Suppressor macrophage (primary cell): ENCODE measurements at regions not wholly inside any gene's neighbourhood (a gene's known extent, or its start where the extent isn't known, plus 50 kb on each side); places are given as distances from the start of the nearest gene placed in this dataset.

Experiments
- DNase-seq, 4 experiments: peaks; one replicate each; pipeline ENCODE4 v3.0.0-alpha.2; 2020 to 2022

GRCh38 chr2:76572981-76573380, 862.3 kb upstream of the GCFC2 start:
- DNase-seq = no peak

- no peak for DNase-seq
Observed at GRCh38 chr2:76569819-76570218, 859.1 kb upstream of the GCFC2 start.

- no peak for DNase-seq
Observed at GRCh38 chr2:76567478-76567877, 856.8 kb upstream of the GCFC2 start.

GRCh38 chr2:76564734-76565133, 854.0 kb upstream of the GCFC2 start:
- no peak for DNase-seq

DNA sequence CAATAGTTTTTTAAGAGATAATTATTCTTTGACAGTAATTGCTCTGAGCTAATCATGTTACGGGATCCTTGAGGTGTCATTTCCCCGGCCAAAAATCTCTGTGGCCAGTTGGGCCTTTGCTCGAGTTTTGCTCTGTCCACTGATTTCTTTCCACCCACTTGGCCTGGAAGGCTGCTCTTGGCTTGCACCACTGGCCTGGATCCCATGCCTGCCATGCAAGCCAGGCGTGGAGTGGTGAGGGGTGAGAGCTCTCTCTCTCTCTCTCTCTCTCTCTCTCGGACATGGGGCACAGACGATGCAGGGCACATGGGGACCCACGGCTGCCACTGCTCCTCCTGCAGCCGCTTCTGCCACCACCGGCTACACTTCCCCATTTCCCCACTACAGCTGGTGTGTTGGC, 853.0 kb upstream of the GCFC2 start:
- DNase-seq = no peak

DNA sequence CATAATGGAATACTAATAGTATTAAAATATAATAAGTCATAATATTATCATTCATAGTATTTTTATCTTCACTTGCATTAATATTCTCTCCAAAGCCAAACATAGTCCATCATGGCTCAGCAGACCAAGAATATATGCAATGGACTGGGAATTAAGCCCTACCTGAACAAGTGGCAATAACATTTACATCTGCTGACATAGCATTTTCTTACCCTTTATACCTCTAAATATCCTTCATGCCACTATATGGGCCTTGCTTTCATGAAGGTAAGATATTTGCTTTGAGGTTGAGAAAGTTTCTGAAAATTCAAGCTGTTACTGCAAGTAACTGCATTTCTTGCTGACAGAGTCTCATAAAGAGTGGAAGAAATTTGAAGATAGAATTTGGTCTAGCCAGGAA, 847.4 kb upstream of the GCFC2 start:
- no peak for DNase-seq

GRCh38 chr2:76556018-76556417, 845.3 kb upstream of the GCFC2 start:
- DNase-seq = no peak

DNA sequence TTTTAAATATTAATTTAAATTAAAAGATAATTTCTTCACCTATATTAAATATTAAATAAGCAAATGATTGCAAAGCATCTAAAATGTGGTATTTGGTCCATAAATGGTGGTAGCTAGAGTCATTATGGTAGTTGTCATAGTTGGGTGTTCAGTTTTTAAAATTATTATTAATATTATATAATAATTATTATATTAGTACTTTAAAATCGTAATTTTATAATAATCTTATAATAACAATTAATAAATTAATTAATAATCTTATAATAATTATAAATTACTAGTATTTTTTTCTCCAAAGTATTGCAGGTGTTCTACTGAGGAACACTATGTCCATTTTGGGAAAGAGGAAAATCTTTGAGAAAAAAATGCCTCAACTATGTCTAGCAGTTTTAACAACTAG, 835.5 kb upstream of the GCFC2 start:
- no peak for DNase-seq

DNA sequence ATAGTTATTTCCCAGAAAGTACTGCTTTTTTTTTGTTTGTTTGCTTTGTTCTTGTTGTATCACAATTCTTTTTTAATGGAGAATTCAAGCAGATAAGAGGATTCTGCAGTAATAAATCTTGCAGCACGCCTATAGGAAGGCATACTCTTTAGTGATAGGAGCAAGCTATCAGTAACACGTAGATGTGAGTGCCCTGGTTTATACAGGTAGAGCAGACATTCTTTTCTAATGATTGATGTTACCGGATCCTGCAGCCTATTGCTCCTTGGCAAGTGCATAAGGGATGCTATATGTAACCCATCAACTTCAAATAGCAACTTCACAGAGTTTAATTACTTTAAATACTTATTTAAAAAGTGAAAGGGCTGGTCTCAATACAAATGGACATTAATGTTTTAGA, 834.2 kb upstream of the GCFC2 start:
- DNase-seq = no peak

DNA sequence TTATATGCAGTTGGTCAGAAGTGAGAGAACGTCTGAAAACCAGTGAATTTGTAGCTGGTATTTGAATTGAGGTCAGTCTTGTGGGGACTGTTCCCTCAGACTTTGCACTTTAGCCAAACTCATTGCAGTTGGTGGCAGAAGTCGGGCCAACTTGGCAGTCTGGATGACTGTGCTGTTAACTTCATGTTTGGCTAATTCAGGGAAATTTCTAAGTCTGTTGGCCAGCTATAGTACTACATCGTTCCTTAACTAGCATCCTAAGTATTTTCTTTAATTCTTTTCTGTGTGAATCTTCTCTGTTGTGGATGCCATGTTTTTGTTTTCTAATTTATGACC, 806.8 kb upstream of the GCFC2 start:
- no peak for DNase-seq

DNA sequence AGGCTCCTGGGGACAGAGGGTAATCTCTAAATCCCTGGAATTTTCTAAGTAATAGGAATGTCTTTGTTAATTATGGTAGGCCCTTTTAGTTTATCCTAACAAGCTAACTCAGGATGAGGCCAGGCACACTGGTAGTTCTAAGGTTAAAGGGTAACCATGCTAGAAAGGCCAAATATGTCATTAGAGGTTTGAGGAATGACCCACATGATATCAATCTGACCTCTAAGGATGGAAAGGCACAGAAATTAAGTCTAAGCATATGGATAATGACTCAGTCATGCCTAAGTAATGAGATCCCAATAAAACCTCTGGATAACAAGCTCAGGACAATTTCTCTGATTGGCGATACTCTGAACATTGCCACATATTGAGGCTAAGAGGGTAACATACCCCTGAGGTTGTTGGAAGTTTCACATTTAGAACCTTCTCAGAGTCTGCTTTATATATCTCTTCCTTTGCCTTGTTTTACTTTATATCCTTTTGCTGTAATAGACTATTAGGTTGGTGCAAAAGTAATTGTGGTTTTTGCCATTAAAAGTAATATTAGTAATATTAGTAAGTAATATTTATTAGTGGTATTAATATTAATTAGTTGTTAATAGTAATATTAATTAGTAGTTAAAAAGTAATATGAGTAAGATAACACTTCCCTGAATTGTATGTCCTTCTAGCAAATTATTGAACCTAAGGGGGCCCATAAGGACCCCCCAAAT, 806.3 kb upstream of the GCFC2 start:
- no peak for DNase-seq

DNA sequence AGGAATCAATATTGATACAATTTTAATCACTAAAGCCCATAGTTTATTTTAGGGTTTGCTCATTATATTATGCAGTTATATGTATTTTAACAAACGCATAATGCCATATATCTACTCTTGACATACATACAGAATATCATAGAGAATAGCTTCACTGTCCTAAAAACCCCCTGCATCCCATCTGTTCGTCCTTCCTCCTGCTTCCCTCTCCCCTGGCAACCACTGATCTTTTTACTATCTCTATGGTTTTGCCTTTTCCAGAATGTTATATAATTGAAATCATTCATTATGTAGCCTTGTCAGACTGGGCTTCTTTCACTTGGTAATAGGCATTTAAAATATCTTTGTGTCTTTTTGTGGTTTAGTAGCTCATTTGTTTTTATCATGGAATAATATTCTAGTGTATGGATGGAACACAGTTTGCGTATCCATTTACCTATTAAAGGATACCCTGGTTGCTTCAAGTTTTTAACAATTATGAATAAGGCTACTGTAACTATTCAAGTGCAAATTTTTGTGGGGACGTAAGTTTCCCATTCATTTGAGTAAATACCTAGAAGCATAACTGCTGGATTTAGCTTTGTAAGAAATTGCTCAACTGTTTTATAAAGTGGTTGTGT, 801.6 kb upstream of the GCFC2 start:
- no peak for DNase-seq

GRCh38 chr2:76506538-76506937, 795.8 kb upstream of the GCFC2 start:
- no peak for DNase-seq

- no peak for DNase-seq
Observed at GRCh38 chr2:76501641-76502040, 790.9 kb upstream of the GCFC2 start.

- DNase-seq = no peak
Observed at GRCh38 chr2:76498360-76498759, 787.6 kb upstream of the GCFC2 start.

- DNase-seq = peak in 2 of 4 experiments; percentile 2 to 25
Observed at GRCh38 chr2:76491503-76491902, 780.8 kb upstream of the GCFC2 start.

DNA sequence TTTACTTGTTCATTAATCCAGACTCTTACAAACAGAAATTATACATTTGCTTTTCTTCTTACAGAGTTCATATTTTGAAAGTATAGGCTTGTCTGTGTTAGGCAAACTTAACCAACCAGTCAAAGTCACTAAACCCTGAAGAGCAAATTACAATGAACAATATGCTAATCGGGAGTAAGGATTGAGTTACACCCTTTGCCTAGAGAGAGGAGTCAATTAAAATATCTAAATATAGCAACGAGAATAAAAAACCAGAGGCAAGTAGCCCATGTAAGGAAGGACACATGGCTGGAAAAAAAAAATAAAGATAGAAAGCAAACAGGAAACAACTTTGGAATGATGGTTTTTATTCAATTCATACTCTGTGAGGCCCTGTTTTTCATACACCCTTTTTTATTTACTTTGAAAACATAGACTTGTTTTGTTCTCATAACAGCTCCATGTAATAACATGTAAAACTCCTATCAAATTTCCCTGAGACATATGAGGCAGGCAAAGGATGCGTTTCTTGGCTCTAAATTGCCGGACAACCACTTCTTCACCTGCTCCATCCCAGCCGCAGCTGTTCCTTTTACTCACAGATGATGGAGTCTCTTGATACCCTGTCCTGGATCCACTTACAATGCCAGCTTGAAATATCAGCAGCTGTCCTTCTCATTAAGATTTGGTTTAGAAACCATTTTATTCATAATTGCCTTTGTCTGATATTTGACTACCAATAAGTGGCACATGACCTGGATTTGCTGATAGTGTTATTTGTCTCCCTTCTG, 767.7 kb upstream of the GCFC2 start:
- DNase-seq = no peak

- no peak for DNase-seq
Observed at GRCh38 chr2:76472946-76473345, 762.2 kb upstream of the GCFC2 start.

DNA sequence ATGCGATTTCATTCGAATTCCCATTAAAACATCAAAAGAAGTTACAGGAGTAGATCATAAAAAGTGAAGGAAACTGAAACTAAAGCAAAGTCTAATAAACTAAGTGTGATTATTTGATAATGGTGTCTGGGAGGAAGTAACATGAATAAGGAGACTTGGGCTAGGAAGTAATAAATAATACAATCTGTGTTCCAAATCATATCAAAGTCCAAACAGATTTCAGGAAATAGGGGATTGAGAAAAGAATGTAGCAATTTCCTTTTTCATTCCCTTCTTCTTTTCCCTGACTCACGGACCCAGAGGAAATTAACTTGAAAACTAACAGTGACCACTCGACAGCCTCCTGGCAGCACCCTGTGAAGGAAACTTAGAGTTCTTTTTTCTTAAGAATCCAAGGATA, 758.4 kb upstream of the GCFC2 start:
- DNase-seq = no peak

- no peak for DNase-seq
Observed at GRCh38 chr2:76467326-76467725, 756.6 kb upstream of the GCFC2 start.

- no peak for DNase-seq
Observed at GRCh38 chr2:76464310-76464709, 753.6 kb upstream of the GCFC2 start.

DNA sequence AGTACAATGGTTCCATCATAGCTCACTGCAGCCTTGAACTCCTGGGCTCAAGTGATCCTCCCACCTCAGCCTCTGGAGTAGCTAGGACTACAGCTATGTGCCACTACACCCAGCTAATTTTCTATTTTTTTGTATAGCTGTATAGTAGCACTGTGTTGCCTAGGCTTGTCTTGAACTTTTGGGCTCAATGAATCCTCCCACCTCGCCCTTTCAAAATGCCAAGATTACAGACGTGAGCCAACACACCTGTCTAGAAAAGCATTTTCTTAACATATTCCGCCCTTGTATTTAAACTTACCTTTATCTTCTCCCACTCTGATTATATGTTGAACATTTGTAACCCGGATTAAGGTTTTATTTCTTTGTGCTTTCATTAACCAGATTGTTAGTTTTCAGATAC, 750.7 kb upstream of the GCFC2 start:
- no peak for DNase-seq

- DNase-seq = no peak
Observed at GRCh38 chr2:76455910-76456309, 745.2 kb upstream of the GCFC2 start.

DNA sequence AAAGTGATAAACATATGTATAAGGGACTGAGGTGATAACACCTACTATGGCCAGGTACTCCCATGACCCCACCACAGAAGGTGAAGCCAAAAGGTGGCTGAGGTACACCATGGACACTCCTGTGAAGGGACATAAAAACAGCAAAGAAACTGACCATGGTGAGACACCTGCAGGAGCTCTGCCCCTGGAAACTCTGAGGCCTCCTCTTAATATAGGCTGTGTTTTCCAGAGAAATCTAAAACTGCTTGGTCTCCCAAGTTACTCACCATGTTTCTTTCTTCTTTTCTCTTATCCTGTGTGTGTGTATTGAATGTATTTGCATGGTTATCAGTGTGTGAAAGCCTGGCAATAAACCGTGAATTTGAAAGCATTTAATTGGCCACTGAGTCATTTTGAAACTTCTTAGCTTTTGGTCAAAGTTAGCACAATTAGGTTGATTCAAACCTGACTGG, 739.3 kb upstream of the GCFC2 start:
- DNase-seq = no peak
